Amygdala (tissue), 56 donors: ENCODE measurements at regions not wholly inside any gene's neighbourhood (a gene's known extent, or its start where the extent isn't known, plus 50 kb on each side); places are given as distances from the start of the nearest gene placed in this dataset.

Experiments
- DNase-seq, 56 donors: peaks; one replicate each; lab custom pipeline; 2025; lab: John Stamatoyannopoulos, UW

- no peak for DNase-seq
Observed at GRCh38 chr9:82675102-82675501, 387.8 kb downstream of the RASEF start.

GRCh38 chr9:82675605-82676004, 387.3 kb downstream of the RASEF start:
- no peak for DNase-seq

- no peak for DNase-seq
Observed at GRCh38 chr9:82677086-82677485, 385.9 kb downstream of the RASEF start.

- no peak for DNase-seq
Observed at GRCh38 chr9:82679472-82679871, 383.5 kb downstream of the RASEF start.

GRCh38 chr9:82680179-82680935, 382.6 kb downstream of the RASEF start:
- no peak for DNase-seq

GRCh38 chr9:82681809-82682208, 381.1 kb downstream of the RASEF start:
- DNase-seq, result no peak

GRCh38 chr9:82682431-82682830, 380.5 kb downstream of the RASEF start:
- DNase-seq, result no peak

GRCh38 chr9:82695704-82696103, 367.2 kb downstream of the RASEF start:
- DNase-seq, result no peak

GRCh38 chr9:82706786-82707185, 356.2 kb downstream of the RASEF start:
- no peak for DNase-seq

GRCh38 chr9:82716821-82717220, 346.1 kb downstream of the RASEF start:
- no peak for DNase-seq

- DNase-seq, result no peak
Observed at GRCh38 chr9:82720515-82720914, 342.4 kb downstream of the RASEF start.

GRCh38 chr9:82721593-82721992, 341.3 kb downstream of the RASEF start:
- DNase-seq, result peak in 5 of 56 donors; percentile 0 to 31 (median 5)

GRCh38 chr9:82722051-82722450, 340.9 kb downstream of the RASEF start:
- DNase-seq, result peak in 3 of 56 donors; percentile 2 to 5 (median 2)

- no peak for DNase-seq
Observed at GRCh38 chr9:82722561-82722960, 340.4 kb downstream of the RASEF start.

- DNase-seq, result no peak
Observed at GRCh38 chr9:82726424-82727276, 336.3 kb downstream of the RASEF start.

GRCh38 chr9:82729141-82729540, 333.8 kb downstream of the RASEF start:
- no peak for DNase-seq

- no peak for DNase-seq
Observed at GRCh38 chr9:82729991-82730589, 332.9 kb downstream of the RASEF start.

GRCh38 chr9:82732928-82733327, 330.0 kb downstream of the RASEF start:
- DNase-seq, result no peak

- DNase-seq, result no peak
Observed at GRCh38 chr9:82736126-82736525, 326.8 kb downstream of the RASEF start.

GRCh38 chr9:82736701-82737100, 326.2 kb downstream of the RASEF start:
- DNase-seq, result no peak

- no peak for DNase-seq
Observed at GRCh38 chr9:82745919-82746318, 317.0 kb downstream of the RASEF start.
